Tibial artery (tissue), 4 donors: ENCODE measurements at regions not wholly inside any gene's neighbourhood (a gene's known extent, or its start where the extent isn't known, plus 50 kb on each side); places are given as distances from the start of the nearest gene placed in this dataset.

ENCODE experiments used
- DNase-seq, 2 donors: peaks; one replicate each; pipeline ENCODE4 v3.0.0-alpha.2; 2019
- H3K27ac ChIP-seq, 2 donors: fragments of 200-600 bp; sonication (generic) in 1 of 2; 1 replicate in 1 of 2; 2 replicates in 1 of 2; pipeline ENCODE4 v1.5.1; 2018 to 2019; ENCODE audit warnings: mild to moderate bottlenecking in 1 of 2
- H3K27me3 ChIP-seq, 2 donors: fragments of 200-600 bp; sonication (generic) in 1 of 2; one replicate each; pipeline versions ENCODE4 v1.5.1 to v1.6.0; 2016 to 2019
- H3K36me3 ChIP-seq, 3 donors: fragments of 200-600 bp; sonication (generic) in 2 of 3; one replicate each; pipeline ENCODE4 v1.5.1; 2016 to 2019; ENCODE audit warnings: mild to moderate bottlenecking in 2 of 3
- H3K4me1 ChIP-seq, 4 donors: fragments of 200-600 bp; sonication (generic) in 2 of 4; 1 replicate in 3 of 4; 2 replicates in 1 of 4; pipeline ENCODE4 v1.5.1; 2016 to 2019
- H3K4me3 ChIP-seq, 2 donors: fragments of 200-600 bp; sonication (generic) in 1 of 2; 1 replicate in 1 of 2; 2 replicates in 1 of 2; pipeline ENCODE4 v1.5.1; 2018 to 2019; ENCODE audit warnings: mild to moderate bottlenecking in 2 of 2
- H3K9me3 ChIP-seq, 3 donors: fragments of 200-600 bp; sonication (generic) in 1 of 3; one replicate each; pipeline ENCODE4 v1.5.1; 2016 to 2019
- intact Hi-C: fragments of 100-400 bp; cut with DNase I; formaldehyde crosslinking; loops from one replicate; pipeline ENCODE4 v1.15.0; 2023; ENCODE audit warnings: low total_unique reads
- TF ChIP-seq, protein P1 (sequence below), 2 experiments: fragments of 200-600 bp in 1 of 2; fragments of 450-650 bp in 1 of 2; IDR thresholded peaks; one replicate each; pipeline ENCODE4 v1.5.1; 2017 to 2019; ENCODE audit warnings: antibody characterized with exemption in 2 of 2, mild to moderate bottlenecking in 1 of 2, moderate library complexity in 1 of 2

GRCh38 chr15:62453375-62453774 lies 288.3 kb upstream of the C2CD4B start:
- Histone ChIP-seq H3K27me3 (no peaks in the 10 kb centered on the region), H3K4me1 (peaks cover 0 to 57% (median 30%) of the 10 kb centered on the region in 4 donors), H3K36me3 (no peaks in the 10 kb centered on the region), H3K4me3 (no peak overlapping the region), H3K9me3 (no peaks in the 10 kb centered on the region), H3K27ac (peak overlapping the region in 1 of 2 donors; percentile 67)
- TF ChIP-seq, protein P1, sequence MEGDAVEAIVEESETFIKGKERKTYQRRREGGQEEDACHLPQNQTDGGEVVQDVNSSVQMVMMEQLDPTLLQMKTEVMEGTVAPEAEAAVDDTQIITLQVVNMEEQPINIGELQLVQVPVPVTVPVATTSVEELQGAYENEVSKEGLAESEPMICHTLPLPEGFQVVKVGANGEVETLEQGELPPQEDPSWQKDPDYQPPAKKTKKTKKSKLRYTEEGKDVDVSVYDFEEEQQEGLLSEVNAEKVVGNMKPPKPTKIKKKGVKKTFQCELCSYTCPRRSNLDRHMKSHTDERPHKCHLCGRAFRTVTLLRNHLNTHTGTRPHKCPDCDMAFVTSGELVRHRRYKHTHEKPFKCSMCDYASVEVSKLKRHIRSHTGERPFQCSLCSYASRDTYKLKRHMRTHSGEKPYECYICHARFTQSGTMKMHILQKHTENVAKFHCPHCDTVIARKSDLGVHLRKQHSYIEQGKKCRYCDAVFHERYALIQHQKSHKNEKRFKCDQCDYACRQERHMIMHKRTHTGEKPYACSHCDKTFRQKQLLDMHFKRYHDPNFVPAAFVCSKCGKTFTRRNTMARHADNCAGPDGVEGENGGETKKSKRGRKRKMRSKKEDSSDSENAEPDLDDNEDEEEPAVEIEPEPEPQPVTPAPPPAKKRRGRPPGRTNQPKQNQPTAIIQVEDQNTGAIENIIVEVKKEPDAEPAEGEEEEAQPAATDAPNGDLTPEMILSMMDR (IDR thresholded peaks at IDR 0.05) = no peak
- no peak for DNase-seq
- intact Hi-C loops = no loop called here

- Histone ChIP-seq H3K27ac (peak overlapping the region; percentile 10 to 67), H3K36me3 (no peaks in the 10 kb centered on the region), H3K27me3 (no peaks in the 10 kb centered on the region), H3K4me1 (peaks cover 0 to 57% (median 30%) of the 10 kb centered on the region in 4 donors), H3K4me3 (no peak overlapping the region), H3K9me3 (no peaks in the 10 kb centered on the region)
- intact Hi-C loops = no loop called here
- DNase-seq = no peak
- TF ChIP-seq, protein P1 (IDR thresholded peaks at IDR 0.05) = no peak
Measured at GRCh38 chr15:62453981-62454380, 288.9 kb upstream of the C2CD4B start.

DNA sequence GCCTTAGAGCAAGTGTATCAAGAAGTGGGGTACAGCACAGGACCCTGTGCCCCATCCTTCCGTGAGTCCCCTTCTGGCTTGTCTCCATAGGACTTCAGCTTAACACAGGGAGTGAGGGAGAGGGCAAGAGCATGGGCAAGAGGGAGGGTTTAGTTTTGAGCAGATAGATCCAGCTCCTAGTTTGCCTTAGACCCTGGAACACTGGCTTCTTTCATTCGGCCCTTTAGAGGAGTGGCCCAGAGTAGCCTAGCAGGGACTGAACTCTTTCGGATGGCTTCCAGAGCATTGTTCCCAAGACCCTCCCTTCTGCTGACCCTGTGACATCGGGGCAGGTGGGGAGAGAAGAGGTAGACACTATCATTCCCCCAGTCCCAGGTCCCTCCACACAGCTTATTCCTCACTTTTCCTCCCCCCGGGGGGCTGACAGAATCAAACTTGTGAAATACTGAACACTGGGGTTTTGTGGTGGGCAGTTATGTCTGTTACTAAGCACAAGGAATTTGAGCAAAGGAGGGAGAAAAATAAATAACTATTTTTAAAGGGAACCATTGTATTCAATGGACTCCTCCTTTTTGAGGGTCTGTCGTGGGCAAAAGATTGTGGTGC lies 289.6 kb upstream of the C2CD4B start:
- Histone ChIP-seq H3K36me3 (no peaks in the 10 kb centered on the region), H3K9me3 (no peaks in the 10 kb centered on the region), H3K4me1 (peaks cover 0 to 52% (median 30%) of the 10 kb centered on the region in 4 donors), H3K4me3 (no peak overlapping the region), H3K27ac (peak overlapping the region; percentile 10 to 67), H3K27me3 (no peaks in the 10 kb centered on the region)
- TF ChIP-seq, protein P1 (IDR thresholded peaks at IDR 0.05) = no peak
- no peak for DNase-seq
- intact Hi-C loops = no loop called here

- no peak for DNase-seq
- Histone ChIP-seq H3K4me1 (peaks cover 0 to 52% (median 30%) of the 10 kb centered on the region in 4 donors), H3K27me3 (no peaks in the 10 kb centered on the region), H3K36me3 (no peaks in the 10 kb centered on the region), H3K27ac (peak overlapping the region in 1 of 2 donors; percentile 56), H3K9me3 (no peaks in the 10 kb centered on the region), H3K4me3 (no peak overlapping the region)
- intact Hi-C loops = no loop called here
- TF ChIP-seq, protein P1 (IDR thresholded peaks at IDR 0.05) = no peak
Measured at GRCh38 chr15:62455441-62455921, 290.4 kb upstream of the C2CD4B start.

DNA sequence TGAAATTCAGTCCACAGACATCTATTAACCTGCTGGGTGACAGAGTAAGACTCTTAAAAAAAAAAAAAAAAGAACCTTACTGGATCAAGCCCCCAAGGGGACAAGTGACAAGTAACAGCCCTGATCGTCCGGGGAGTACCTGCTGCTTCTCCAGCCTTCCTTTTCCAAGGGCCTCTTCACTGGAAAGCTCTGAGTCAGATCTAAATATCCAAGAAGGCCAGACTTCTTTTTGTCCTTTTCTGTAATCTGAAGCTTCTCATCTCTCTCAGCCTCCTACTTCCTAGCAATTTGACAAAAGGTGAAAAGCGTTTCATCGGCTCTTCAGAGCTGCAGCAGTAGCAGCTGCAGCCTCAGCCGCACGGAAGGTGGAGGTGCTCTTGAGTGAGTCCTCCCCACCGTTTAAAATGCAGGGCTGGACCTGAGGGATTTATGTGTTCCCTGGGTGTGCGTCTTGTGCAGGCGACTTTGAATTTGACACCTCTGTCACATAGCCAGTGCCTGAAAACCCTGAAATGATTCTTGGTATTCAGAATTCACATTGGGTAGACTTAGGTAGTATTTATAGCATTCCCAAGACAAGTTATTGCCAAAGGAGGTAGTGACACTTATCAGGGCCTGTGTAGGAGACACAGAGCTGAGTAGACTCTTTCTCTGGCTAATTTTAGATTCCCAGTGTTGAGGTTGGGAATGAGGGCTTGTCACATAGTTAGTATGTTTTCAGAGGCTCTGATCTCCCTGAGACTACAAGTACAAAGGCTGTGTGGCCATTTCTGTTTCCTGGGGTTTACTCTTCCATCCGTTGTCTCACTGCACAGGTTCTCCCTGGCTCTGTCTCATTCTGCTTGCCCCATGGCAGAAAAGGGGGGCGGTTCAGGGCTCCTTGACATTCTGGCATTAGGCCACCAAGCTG lies 291.2 kb upstream of the C2CD4B start:
- Histone ChIP-seq H3K36me3 (no peaks in the 10 kb centered on the region), H3K27me3 (no peaks in the 10 kb centered on the region), H3K9me3 (no peaks in the 10 kb centered on the region), H3K4me1 (peaks cover 0 to 52% (median 30%) of the 10 kb centered on the region in 4 donors), H3K4me3 (no peak overlapping the region), H3K27ac (peak overlapping the region; percentile 56 to 64)
- no peak for DNase-seq
- TF ChIP-seq, protein P1 (IDR thresholded peaks at IDR 0.05) = no peak
- intact Hi-C loops = no loop called here
